PC-3 (cell line): ENCODE measurements at regions not wholly inside any gene's neighbourhood (a gene's known extent, or its start where the extent isn't known, plus 50 kb on each side); places are given as distances from the start of the nearest gene placed in this dataset.

Experiments used
- ATAC-seq: fragments of 200-7000 bp; cut with Tn5 transposase; 2 replicates; pipeline ENCODE4 v1.9.1; 2020; ENCODE audit warnings: mild to moderate bottlenecking, moderate library complexity
- BruUV-seq: library from RNA; stranded (reverse); fragments of 400-500 nt; replicated peaks from 2 replicates; lab custom pipeline; 2021; lab: Mats Ljungman, UMichigan
- CTCF ChIA-PET: fragments of 300-600 bp; sonication (Branson Sonifier 250); formaldehyde crosslinking; loops from one replicate; lab custom pipeline; 2022; ENCODE audit warnings: antibody characterized with exemption; lab: Charles Lee
- POLR2A ChIA-PET: fragments of 300-600 bp; sonication (Branson Sonifier 250); formaldehyde crosslinking; loops from one replicate; lab custom pipeline; 2022; ENCODE audit warnings: antibody characterized with exemption; ENCODE audit not compliant: unreplicated experiment; lab: Charles Lee
- DNase-seq: peaks from one replicate; pipeline ENCODE4 v3.0.0-alpha.2; 2015
- H2AFZ ChIP-seq: fragments of 300-600 bp; sonication (generic); 2 replicates; pipeline ENCODE4 v1.6.0; 2016; ENCODE audit warnings: antibody characterized with exemption, low read length
- H3F3A ChIP-seq: fragments of 300-600 bp; sonication (generic); one replicate; pipeline ENCODE4 v1.6.0; 2017; ENCODE audit warnings: antibody characterized with exemption, low read length, control low read depth, mild to moderate bottlenecking; ENCODE audit not compliant: unreplicated experiment
- H3K27ac ChIP-seq: fragments of 300-600 bp; sonication (generic); 2 replicates; pipeline ENCODE4 v1.5.1; 2016; ENCODE audit warnings: mild to moderate bottlenecking, low read length
- H3K27me3 ChIP-seq: fragments of 300-600 bp; sonication (generic); 2 replicates; pipeline ENCODE4 v1.6.1; 2016; ENCODE audit warnings: low read length, mixed read lengths
- H3K36me3 ChIP-seq: fragments of 300-600 bp; sonication (generic); 2 replicates; pipeline ENCODE4 v1.6.1; 2016; ENCODE audit warnings: low read depth, mixed run types, low read length, mixed read lengths
- H3K4me1 ChIP-seq: fragments of 300-600 bp; sonication (generic); 2 replicates; pipeline ENCODE4 v1.5.1; 2016; ENCODE audit warnings: low read length; ENCODE audit not compliant: insufficient read depth
- H3K4me2 ChIP-seq: fragments of 300-600 bp; sonication (generic); 2 replicates; pipeline ENCODE4 v1.6.0; 2016; ENCODE audit warnings: low read length
- H3K4me3 ChIP-seq: fragments of 300-600 bp; sonication (generic); 2 replicates; pipeline ENCODE4 v1.5.1; 2016; ENCODE audit warnings: mild to moderate bottlenecking, low read length, mixed read lengths
- H3K79me2 ChIP-seq: fragments of 300-600 bp; sonication (generic); 2 replicates; pipeline ENCODE4 v1.6.1; 2017; ENCODE audit warnings: low read length, mixed read lengths
- H3K9ac ChIP-seq: fragments of 300-600 bp; sonication (generic); 2 replicates; pipeline ENCODE4 v1.6.0; 2016; ENCODE audit warnings: mild to moderate bottlenecking, low read length
- H3K9me2 ChIP-seq: fragments of 300-600 bp; sonication (generic); replicated peaks from 2 replicates; pipeline ENCODE4 v1.6.1; 2016; ENCODE audit warnings: mixed run types, low read length, mixed read lengths
- H3K9me3 ChIP-seq: fragments of 300-600 bp; sonication (generic); 2 replicates; pipeline ENCODE4 v1.6.1; 2016; ENCODE audit warnings: low read length, mixed read lengths
- H4K20me1 ChIP-seq: fragments of 300-600 bp; sonication (generic); 2 replicates; pipeline ENCODE4 v1.6.1; 2016; ENCODE audit warnings: low read length, mixed read lengths
- CTCF ChIP-seq: fragments of 300-600 bp; sonication (generic); conservative IDR thresholded peaks from 2 replicates; pipeline ENCODE4 v1.5.1; 2017; ENCODE audit warnings: antibody characterized with exemption, low read depth, mild to moderate bottlenecking, low read length
- EZH2 ChIP-seq: fragments of 300-600 bp; sonication (generic); IDR thresholded peaks from one replicate; pipeline ENCODE4 v1.6.1; 2017; ENCODE audit warnings: antibody characterized with exemption, mild to moderate bottlenecking, low read length; ENCODE audit not compliant: unreplicated experiment
- EZH2phosphoT487 ChIP-seq: fragments of 300-600 bp; sonication (generic); IDR thresholded peaks from 2 replicates; pipeline ENCODE4 v1.6.1; 2018; ENCODE audit warnings: mild to moderate bottlenecking, antibody characterized with exemption, low read length, borderline replicate concordance
- intact Hi-C: fragments of 100-400 bp; cut with micrococcal nuclease; formaldehyde crosslinking; loops from 2 replicates; pipeline ENCODE4 v1.9.0; 2023

DNA sequence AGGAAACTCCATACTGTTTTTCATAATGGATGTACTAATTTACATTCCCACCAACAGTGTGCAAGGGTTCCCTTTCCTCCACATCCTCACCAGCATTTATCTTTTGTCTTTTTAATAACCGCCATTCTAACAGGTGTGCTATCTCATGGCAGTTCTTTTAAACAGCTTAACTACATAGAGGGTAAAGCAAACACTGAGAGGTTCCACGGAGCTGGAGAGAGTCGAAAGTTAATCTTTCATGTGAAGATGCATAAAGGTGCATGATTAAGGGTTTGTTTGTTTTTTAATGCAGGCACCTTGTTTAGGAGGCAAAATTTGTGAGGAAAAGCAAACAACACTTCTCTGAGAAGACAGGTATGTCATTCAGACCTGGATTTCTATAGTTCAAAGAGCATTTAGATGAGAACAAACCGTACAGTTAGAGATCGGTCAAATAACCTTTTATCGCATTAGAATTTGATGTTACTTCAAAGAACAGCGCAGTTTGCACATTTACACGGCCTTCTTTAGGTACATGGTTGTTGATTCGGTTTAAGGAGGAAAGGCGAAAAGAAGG lies 193.9 kb downstream of the RBM26 start:
- H3K9me3 ChIP-seq, result no peaks in the 10 kb centered on the region
- DNase-seq (no peak), ATAC-seq (no peak)
- no peaks in the 10 kb centered on the region for H3F3A ChIP-seq
- H3K27me3 ChIP-seq, result peaks cover 67% of the 10 kb centered on the region
- no TSS peak for BruUV-seq
- no peak overlapping the region for H2AFZ ChIP-seq
- H3K27ac ChIP-seq, result no peak overlapping the region
- no peaks in the 10 kb centered on the region for H3K79me2 ChIP-seq
- ChIA-PET POLR2A (no interaction called here), CTCF (no interaction called here)
- no peaks in the 10 kb centered on the region for H3K4me1 ChIP-seq
- intact Hi-C loops, result no loop called here
- no peak for TF ChIP-seq EZH2phosphoT487
- no peak for TF ChIP-seq CTCF
- TF ChIP-seq EZH2, result no peak
- H3K9ac ChIP-seq, result no peak overlapping the region
- H3K9me2 ChIP-seq, result no peaks in the 10 kb centered on the region
- no peak overlapping the region for H3K4me3 ChIP-seq
- H3K4me2 ChIP-seq, result no peak overlapping the region
- no peaks in the 10 kb centered on the region for H3K36me3 ChIP-seq
- H4K20me1 ChIP-seq, result no peaks in the 10 kb centered on the region

DNA sequence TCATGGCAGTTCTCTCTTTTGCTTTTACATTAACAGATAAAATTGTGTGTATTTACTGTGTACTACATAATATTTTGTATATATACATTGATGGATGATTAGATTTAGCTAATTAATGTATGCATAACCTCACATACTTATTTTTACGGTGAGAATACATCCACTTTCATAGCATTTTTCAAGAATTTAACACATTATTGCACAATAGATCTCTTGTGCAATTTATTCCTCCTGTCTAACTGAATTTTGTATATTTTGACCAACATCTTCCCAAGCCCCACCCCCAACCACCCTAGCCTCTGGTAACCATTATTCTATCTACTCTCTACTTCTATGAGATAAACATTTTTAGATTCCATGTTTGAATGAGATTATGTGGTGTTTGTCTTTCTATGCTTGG lies 194.7 kb downstream of the RBM26 start:
- Histone ChIP-seq H3K79me2 (no peaks in the 10 kb centered on the region), H3F3A (no peaks in the 10 kb centered on the region), H3K4me2 (no peak overlapping the region), H3K36me3 (no peaks in the 10 kb centered on the region), H3K9ac (no peak overlapping the region), H3K4me1 (no peaks in the 10 kb centered on the region), H3K9me3 (no peaks in the 10 kb centered on the region), H3K4me3 (no peak overlapping the region), H2AFZ (no peak overlapping the region), H3K27ac (no peak overlapping the region), H4K20me1 (no peaks in the 10 kb centered on the region), H3K27me3 (peaks cover 59% of the 10 kb centered on the region), H3K9me2 (no peaks in the 10 kb centered on the region)
- POLR2A ChIA-PET, result no interaction called here
- no TSS peak for BruUV-seq
- ATAC-seq (no peak), DNase-seq (no peak)
- intact Hi-C loops, result no loop called here
- CTCF ChIA-PET, result no interaction called here
- no peak for TF ChIP-seq EZH2phosphoT487
- TF ChIP-seq EZH2, result no peak
- no peak for TF ChIP-seq CTCF

DNA sequence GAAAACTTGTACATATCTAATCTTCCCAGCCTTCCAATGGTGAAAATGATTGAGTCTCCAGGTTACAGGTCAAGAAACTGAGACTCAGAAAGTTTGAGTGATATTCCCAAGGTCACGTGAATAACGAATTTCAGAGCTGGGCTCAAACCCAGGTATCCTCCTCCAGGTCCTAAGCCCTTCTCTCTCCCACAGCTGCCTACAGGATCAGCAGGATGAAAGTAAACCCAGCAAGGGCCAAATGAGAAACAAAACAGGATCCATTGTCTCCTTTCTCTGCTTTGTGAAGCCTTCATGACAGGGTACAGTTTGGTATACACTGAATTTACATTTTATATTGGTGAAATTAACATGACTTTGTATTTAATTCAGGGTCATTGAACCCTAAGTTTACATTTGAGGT lies 208.1 kb downstream of the RBM26 start:
- Histone ChIP-seq H3K9me2 (no peaks in the 10 kb centered on the region), H3K4me3 (no peak overlapping the region), H3K27ac (no peak overlapping the region), H3K79me2 (no peaks in the 10 kb centered on the region), H3F3A (no peaks in the 10 kb centered on the region), H3K9ac (no peak overlapping the region), H3K4me2 (no peak overlapping the region), H3K27me3 (peaks cover 6% of the 10 kb centered on the region; the same call in 1 of the 2 replicates), H2AFZ (no peak overlapping the region), H4K20me1 (no peaks in the 10 kb centered on the region), H3K36me3 (no peaks in the 10 kb centered on the region), H3K9me3 (no peaks in the 10 kb centered on the region), H3K4me1 (no peaks in the 10 kb centered on the region)
- intact Hi-C loops, result no loop called here
- TF ChIP-seq EZH2phosphoT487 (no peak), CTCF (no peak), EZH2 (no peak)
- DNase-seq, result no peak
- ATAC-seq, result no peak
- no TSS peak for BruUV-seq
- ChIA-PET POLR2A (no interaction called here), CTCF (no interaction called here)
